ENCODE measurements at regions not wholly inside any gene's neighbourhood (a gene's known extent, or its start where the extent isn't known, plus 50 kb on each side); places are given as distances from the start of the nearest gene placed in this dataset.

- Histone ChIP-seq H3K4me1 (ENCODE audit: insufficient read depth, low read length) (no peaks in the 10 kb centered on the region), H2AFZ (ENCODE audit: low read length) (no peak overlapping the region), H3K4me3 (ENCODE audit: insufficient read depth, low read length) (no peak overlapping the region), H3K27ac (ENCODE audit: low read depth, low read length) (no peak overlapping the region), H3K27me3 (ENCODE audit: insufficient read depth, low read length) (peaks cover 2% of the 10 kb centered on the region), H3K36me3 (ENCODE audit: insufficient read depth, low read length) (no peaks in the 10 kb centered on the region), H4K20me1 (ENCODE audit: insufficient read depth, low read length) (no peaks in the 10 kb centered on the region), H3K9me3 (ENCODE audit: low read depth, low read length) (no peaks in the 10 kb centered on the region), H3K79me2 (ENCODE audit: insufficient read depth, low read length) (no peaks in the 10 kb centered on the region), H3K4me2 (ENCODE audit: insufficient read depth, low read length) (no peak overlapping the region)
- DNase-seq (ENCODE audit: insufficient read length, low spot score, missing footprints), result no peak
- TF ChIP-seq, protein P1, sequence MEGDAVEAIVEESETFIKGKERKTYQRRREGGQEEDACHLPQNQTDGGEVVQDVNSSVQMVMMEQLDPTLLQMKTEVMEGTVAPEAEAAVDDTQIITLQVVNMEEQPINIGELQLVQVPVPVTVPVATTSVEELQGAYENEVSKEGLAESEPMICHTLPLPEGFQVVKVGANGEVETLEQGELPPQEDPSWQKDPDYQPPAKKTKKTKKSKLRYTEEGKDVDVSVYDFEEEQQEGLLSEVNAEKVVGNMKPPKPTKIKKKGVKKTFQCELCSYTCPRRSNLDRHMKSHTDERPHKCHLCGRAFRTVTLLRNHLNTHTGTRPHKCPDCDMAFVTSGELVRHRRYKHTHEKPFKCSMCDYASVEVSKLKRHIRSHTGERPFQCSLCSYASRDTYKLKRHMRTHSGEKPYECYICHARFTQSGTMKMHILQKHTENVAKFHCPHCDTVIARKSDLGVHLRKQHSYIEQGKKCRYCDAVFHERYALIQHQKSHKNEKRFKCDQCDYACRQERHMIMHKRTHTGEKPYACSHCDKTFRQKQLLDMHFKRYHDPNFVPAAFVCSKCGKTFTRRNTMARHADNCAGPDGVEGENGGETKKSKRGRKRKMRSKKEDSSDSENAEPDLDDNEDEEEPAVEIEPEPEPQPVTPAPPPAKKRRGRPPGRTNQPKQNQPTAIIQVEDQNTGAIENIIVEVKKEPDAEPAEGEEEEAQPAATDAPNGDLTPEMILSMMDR (IDR thresholded peaks at IDR 0.05; ENCODE audit: extremely low read depth, low read depth, low read length), result no peak
These were observed 231.9 kb upstream of the HAND2 start for GRCh38 chr4:173761938-173762337.

- H3K79me2 ChIP-seq (ENCODE audit: insufficient read depth, low read length), result no peaks in the 10 kb centered on the region
- H3K36me3 ChIP-seq (ENCODE audit: insufficient read depth, low read length), result no peaks in the 10 kb centered on the region
- DNase-seq (ENCODE audit: insufficient read length, low spot score, missing footprints), result no peak
- no peaks in the 10 kb centered on the region for H3K9me3 ChIP-seq (ENCODE audit: low read depth, low read length)
- no peak overlapping the region for H3K4me3 ChIP-seq (ENCODE audit: insufficient read depth, low read length)
- no peak overlapping the region for H3K4me2 ChIP-seq (ENCODE audit: insufficient read depth, low read length)
- no peak overlapping the region for H2AFZ ChIP-seq (ENCODE audit: low read length)
- no peaks in the 10 kb centered on the region for H3K4me1 ChIP-seq (ENCODE audit: insufficient read depth, low read length)
- peaks cover 2% of the 10 kb centered on the region for H3K27me3 ChIP-seq (ENCODE audit: insufficient read depth, low read length)
- H3K27ac ChIP-seq (ENCODE audit: low read depth, low read length), result no peak overlapping the region
- TF ChIP-seq, protein P1 (IDR thresholded peaks at IDR 0.05; ENCODE audit: extremely low read depth, low read depth, low read length), result no peak
- H4K20me1 ChIP-seq (ENCODE audit: insufficient read depth, low read length), result no peaks in the 10 kb centered on the region
These were observed 231.2 kb upstream of the HAND2 start for GRCh38 chr4:173761236-173761635.

- Histone ChIP-seq H3K27ac (ENCODE audit: low read depth, low read length) (no peak overlapping the region), H4K20me1 (ENCODE audit: insufficient read depth, low read length) (no peaks in the 10 kb centered on the region), H2AFZ (ENCODE audit: low read length) (no peak overlapping the region), H3K79me2 (ENCODE audit: insufficient read depth, low read length) (no peaks in the 10 kb centered on the region), H3K36me3 (ENCODE audit: insufficient read depth, low read length) (no peaks in the 10 kb centered on the region), H3K4me2 (ENCODE audit: insufficient read depth, low read length) (no peak overlapping the region), H3K9me3 (ENCODE audit: low read depth, low read length) (no peaks in the 10 kb centered on the region), H3K27me3 (ENCODE audit: insufficient read depth, low read length) (peaks cover 2% of the 10 kb centered on the region), H3K4me3 (ENCODE audit: insufficient read depth, low read length) (no peak overlapping the region), H3K4me1 (ENCODE audit: insufficient read depth, low read length) (no peaks in the 10 kb centered on the region)
- TF ChIP-seq, protein P1 (IDR thresholded peaks at IDR 0.05; ENCODE audit: extremely low read depth, low read depth, low read length), result no peak
- no peak for DNase-seq (ENCODE audit: insufficient read length, low spot score, missing footprints)
These were observed 228.1 kb upstream of the HAND2 start for GRCh38 chr4:173758132-173758531.

- Histone ChIP-seq H3K4me1 (ENCODE audit: insufficient read depth, low read length) (no peaks in the 10 kb centered on the region), H4K20me1 (ENCODE audit: insufficient read depth, low read length) (no peaks in the 10 kb centered on the region), H2AFZ (ENCODE audit: low read length) (no peak overlapping the region), H3K27me3 (ENCODE audit: insufficient read depth, low read length) (no peaks in the 10 kb centered on the region), H3K9me3 (ENCODE audit: low read depth, low read length) (no peaks in the 10 kb centered on the region), H3K36me3 (ENCODE audit: insufficient read depth, low read length) (no peaks in the 10 kb centered on the region), H3K79me2 (ENCODE audit: insufficient read depth, low read length) (no peaks in the 10 kb centered on the region), H3K4me3 (ENCODE audit: insufficient read depth, low read length) (no peak overlapping the region), H3K27ac (ENCODE audit: low read depth, low read length) (no peak overlapping the region), H3K4me2 (ENCODE audit: insufficient read depth, low read length) (no peak overlapping the region)
- TF ChIP-seq, protein P1 (IDR thresholded peaks at IDR 0.05; ENCODE audit: extremely low read depth, low read depth, low read length), result no peak
- DNase-seq (ENCODE audit: insufficient read length, low spot score, missing footprints), result no peak
These were observed 223.4 kb upstream of the HAND2 start for GRCh38 chr4:173753408-173753807.
